ENCODE measurements at regions not wholly inside any gene's neighbourhood (a gene's known extent, or its start where the extent isn't known, plus 50 kb on each side); places are given as distances from the start of the nearest gene placed in this dataset.

DNA sequence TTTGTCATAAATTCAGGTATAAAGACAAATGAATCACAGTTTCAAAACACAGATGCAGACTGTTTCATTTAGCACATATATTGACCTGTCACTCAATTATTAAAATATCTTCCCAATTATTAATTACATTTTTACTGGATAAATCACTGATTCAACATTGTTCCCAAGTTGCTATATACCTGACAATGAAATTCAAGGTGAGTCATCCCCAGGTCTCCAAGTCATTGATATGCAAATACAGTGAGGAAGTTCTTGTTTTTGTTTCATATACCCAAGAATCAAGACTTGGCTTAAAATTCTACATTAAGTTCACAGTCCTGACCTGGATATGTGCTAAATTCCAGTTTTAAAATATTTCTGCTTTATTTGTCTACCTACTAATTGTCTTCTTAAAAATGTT lies 599.3 kb upstream of the PSMD7 start:
- TF ChIP-seq CSDC2 (CRISPR knock-in tag; IDR thresholded peaks at IDR 0.05) (no peak), ZNF70 (CRISPR knock-in tag; IDR thresholded peaks at IDR 0.05) (no peak)

All from SK-N-SH treated with all-trans-retinoic acid at 6 μM for 48 hours (cell line).